Renal pelvis (tissue), 1 donor: ENCODE measurements at regions not wholly inside any gene's neighbourhood (a gene's known extent, or its start where the extent isn't known, plus 50 kb on each side); places are given as distances from the start of the nearest gene placed in this dataset.

ENCODE experiments used
- DNase-seq: peaks from one replicate; pipeline ENCODE4 v3.0.0-alpha.2; 2013

DNA sequence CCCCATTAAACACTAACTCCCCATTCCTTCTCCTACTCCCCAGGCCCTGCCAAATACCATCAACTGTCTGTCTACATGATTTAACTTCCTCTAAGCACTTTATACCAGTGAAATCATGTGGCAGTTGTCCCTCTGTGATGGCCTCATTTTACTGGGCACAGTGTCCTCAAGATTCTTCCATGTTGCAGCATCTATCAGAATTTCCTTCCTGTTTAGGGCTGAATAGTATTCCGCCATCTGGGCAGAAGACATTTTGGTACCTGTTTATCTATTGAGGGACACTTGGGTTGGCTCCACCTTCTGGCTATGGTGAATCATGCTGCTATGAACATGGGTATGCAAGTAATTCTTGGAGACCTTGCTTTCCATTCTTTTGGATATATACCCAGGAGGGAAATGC, 59.4 kb upstream of the IRX4 start:
- no peak for DNase-seq

DNA sequence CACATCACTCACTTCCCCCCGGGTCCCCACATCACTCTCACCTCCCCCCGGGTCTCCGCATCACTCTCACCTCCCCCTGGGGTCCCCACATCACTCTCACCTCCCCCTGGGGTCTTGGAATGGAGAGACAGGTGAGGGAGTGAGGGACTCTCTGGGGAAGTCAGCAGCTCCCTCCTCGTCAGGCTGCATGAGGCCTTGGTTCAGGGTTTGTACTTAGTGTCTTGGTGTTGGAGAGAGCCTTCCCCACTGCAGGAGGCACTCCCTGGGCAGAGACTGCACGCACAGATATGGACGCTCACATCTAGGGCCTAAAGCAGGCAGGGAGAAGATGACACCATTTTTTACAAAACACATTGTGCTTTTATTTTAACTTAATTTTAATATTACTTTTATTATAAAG, 56.5 kb upstream of the IRX4 start:
- no peak for DNase-seq

GRCh38 chr5:1938310-1939000, 55.7 kb upstream of the IRX4 start:
- no peak for DNase-seq

GRCh38 chr5:1937590-1937989, 54.9 kb upstream of the IRX4 start:
- DNase-seq = no peak

DNA sequence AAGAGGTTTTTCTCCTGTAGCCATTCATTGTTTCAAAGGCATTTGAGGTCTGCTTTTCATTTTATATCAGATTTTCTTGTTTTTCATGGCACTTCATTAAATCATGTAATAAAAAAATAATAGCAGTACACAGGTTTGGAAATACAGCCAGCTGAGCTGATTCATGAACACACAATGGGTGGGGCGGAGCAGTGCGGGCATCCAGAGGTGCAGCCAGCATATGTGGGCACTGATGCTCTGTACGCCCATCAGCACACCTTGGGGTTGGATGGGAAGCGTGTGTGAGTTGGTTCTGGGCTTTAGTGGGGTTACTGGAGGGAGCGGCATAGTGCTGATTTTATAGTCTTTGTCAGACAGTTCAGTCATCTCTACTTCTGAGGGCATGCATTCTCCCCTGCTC, 54.2 kb upstream of the IRX4 start:
- DNase-seq = no peak

- DNase-seq = no peak
These were observed 53.7 kb upstream of the IRX4 start for GRCh38 chr5:1936413-1936812.

GRCh38 chr5:1934801-1935429, 52.2 kb upstream of the IRX4 start:
- DNase-seq = no peak

- no peak for DNase-seq
These were observed 51.3 kb upstream of the IRX4 start for GRCh38 chr5:1934056-1934394.

- no peak for DNase-seq
These were observed 50.8 kb upstream of the IRX4 start for GRCh38 chr5:1933364-1934055.
